ENCODE measurements at regions not wholly inside any gene's neighbourhood (a gene's known extent, or its start where the extent isn't known, plus 50 kb on each side); places are given as distances from the start of the nearest gene placed in this dataset.

DNA sequence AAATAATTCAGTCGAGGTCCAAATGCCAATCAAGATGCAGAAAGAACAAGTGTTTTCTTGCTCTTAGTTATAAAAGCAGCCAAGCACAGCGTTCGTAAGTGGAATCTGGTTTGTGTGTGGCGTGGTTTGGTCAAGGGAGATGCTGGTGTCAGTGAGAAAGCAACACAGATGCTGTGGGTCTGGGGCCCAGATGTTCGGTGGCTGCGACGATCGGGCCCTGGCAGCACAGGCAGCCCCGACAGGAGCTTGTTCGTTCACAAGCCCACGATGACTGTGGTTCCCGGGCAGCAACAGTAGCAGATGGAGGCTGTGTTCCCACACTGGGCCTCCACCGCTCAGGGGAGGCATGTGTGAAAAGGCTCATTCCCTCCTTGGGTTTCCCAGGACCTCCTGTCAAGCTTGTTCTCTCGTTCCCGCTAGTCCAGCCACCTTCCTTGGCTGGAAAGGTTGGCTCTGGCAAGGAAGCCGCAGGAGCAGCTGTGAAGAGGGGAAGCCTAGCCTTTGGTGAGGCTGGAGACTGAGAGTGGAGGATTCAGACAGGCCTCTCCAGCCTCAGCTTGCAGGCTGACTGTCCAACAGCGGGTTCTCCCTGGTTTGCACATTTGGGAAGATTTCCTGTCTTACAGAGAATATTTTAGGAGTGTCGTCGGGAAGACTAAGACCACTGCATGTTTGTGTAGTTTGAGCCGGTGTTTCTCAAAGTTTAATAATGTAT lies 304.7 kb downstream of the QKI start:
- H3K4me3 ChIP-seq (ENCODE audit: low read length), result no peak overlapping the region
- no peak for DNase-seq (ENCODE audit: low read depth, low spot score)

GRCh38 chr6:163718537-163718936 lies 304.0 kb downstream of the QKI start:
- no peak overlapping the region for H3K4me3 ChIP-seq (ENCODE audit: low read length)
- no peak for DNase-seq (ENCODE audit: low read depth, low spot score)

GRCh38 chr6:163717106-163717764 lies 302.7 kb downstream of the QKI start:
- DNase-seq (ENCODE audit: low read depth, low spot score), result no peak
- no peak overlapping the region for H3K4me3 ChIP-seq (ENCODE audit: low read length)

GRCh38 chr6:163716690-163717089 lies 302.2 kb downstream of the QKI start:
- no peak for DNase-seq (ENCODE audit: low read depth, low spot score)
- no peak overlapping the region for H3K4me3 ChIP-seq (ENCODE audit: low read length)

DNA sequence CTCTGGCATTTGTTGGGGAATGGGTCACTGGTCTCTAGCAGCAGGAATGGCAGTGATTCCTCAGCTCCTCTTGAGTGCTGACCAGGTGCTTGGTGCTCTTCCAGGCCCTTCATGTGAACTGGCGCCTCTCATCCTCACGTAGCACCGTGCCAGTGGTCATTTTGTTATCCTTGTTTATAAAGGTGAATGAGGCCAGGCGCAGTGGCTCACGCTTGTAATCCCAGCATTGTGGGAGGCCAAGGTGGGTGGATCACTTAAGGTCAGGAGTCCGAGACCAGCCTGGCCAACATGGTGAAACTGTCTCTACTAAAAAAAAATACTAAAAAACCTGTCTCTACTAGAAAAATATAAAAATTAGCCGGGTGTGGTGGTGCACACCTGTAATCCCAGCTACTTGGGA lies 301.3 kb downstream of the QKI start:
- DNase-seq (ENCODE audit: low read depth, low spot score), result no peak
- no peak overlapping the region for H3K4me3 ChIP-seq (ENCODE audit: low read length)

DNA sequence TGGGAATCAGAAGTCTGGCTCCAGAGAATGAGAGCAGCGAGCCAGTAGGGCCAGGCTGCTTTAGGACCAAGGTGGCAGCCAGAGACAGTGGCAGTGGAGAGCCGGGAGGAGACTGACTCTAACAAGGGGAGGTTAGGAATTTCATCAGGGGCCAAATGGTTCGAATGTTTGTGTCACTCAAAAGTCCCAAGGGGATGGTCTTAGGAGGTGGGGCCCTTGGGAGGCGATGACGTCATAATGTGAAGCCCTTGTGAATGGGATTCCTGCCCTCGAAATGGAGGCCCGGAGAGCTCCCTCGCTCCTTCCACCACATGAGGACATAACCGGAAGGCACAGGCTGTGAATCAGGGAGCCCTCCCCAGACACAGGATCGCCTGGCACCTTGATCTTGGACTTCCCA lies 299.7 kb downstream of the QKI start:
- no peak for DNase-seq (ENCODE audit: low read depth, low spot score)
- no peak overlapping the region for H3K4me3 ChIP-seq (ENCODE audit: low read length)

GRCh38 chr6:163712981-163713380 lies 298.5 kb downstream of the QKI start:
- H3K4me3 ChIP-seq (ENCODE audit: low read length), result no peak overlapping the region
- no peak for DNase-seq (ENCODE audit: low read depth, low spot score)

GRCh38 chr6:163712566-163712961 lies 298.0 kb downstream of the QKI start:
- no peak for DNase-seq (ENCODE audit: low read depth, low spot score)
- H3K4me3 ChIP-seq (ENCODE audit: low read length), result no peak overlapping the region

DNA sequence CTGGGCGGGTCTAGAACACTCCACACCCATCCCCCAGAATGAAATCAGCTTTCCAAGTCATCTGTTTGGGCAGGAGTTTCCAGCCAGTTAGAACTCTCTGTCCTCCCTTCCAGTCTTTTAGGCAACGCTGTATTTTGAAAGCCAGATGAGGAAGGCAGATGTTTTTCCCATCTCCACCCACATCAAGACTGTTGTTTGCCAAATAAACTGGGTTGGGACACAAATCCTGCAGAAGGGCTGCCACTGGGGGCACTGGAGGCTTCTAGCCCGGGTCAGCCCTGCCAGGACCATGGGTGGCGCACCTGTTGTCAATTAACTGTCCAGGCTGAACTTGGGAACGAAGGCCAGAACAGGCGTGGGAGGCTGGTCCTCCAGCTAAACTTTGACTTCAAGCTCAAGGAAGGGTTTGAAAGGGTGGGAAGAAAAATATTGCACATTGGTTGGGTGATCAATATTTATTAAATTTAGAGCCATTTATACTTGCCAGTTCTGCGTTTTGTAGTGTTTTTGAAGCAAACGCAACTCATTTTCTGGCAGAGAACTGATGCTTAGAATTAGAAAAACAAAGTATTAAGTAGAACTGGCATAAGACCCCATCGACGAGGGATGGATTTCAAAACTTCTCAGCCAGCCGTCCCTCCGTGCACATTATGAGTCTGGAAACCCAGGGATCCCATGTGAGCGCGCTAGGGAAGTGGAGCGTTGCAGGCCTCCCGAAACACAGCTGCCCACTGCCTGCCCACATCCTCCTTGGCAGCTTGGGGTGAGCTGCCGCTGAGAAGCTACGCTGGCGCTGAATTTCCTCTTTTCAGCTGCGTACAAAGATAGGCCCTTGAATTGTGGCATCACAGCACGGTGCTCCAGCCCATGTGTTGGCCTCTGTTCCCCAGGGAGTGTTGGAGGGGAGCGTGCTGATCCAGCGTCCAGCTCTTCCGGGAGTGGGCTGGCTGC lies 297.4 kb downstream of the QKI start:
- no peak for DNase-seq (ENCODE audit: low read depth, low spot score)
- no peak overlapping the region for H3K4me3 ChIP-seq (ENCODE audit: low read length)

DNA sequence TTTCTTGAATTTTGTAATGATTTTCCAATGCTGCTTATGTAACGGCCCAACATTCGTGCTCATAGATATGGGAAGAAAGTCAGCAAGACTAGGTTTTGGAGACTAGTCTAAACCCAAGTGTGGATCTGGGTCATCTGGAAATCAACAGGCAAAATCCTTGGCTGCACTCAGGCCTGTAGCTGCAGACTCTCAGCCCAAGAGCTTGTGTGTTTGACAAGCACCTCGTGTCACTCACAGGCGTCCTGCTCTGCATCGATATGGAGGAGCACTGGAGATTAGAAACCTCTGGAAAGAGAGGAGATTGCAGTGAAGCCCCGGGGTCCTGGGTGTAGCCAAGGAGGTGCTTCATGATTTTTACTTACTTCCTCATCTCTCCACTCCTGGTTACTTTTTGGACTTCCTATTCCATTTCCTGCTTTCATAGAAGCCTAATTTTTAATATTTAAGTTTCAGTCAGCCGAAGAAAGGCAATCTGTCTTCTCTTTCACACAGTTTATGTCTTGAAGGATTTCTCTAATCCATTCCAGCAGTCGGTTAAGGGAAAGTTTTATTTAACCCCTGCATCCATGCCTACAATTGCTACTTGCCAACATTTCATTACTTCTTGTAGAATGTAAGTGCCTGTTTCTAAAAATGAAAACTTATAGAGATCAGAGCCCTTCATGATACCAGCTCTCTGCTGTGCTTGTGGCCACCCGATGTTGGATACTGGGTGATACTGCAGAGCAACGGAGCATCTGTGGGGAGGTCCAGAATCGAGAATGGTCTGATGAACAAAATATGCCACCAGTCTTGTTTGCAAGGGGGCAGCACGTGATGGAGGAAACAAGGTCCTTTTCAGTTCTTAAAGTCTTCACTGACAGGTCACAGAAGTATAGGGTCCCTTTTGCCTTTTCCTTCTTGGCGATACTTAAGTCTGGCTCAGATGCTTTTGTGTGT lies 296.3 kb downstream of the QKI start:
- DNase-seq (ENCODE audit: low read depth, low spot score), result no peak
- no peak overlapping the region for H3K4me3 ChIP-seq (ENCODE audit: low read length)

DNA sequence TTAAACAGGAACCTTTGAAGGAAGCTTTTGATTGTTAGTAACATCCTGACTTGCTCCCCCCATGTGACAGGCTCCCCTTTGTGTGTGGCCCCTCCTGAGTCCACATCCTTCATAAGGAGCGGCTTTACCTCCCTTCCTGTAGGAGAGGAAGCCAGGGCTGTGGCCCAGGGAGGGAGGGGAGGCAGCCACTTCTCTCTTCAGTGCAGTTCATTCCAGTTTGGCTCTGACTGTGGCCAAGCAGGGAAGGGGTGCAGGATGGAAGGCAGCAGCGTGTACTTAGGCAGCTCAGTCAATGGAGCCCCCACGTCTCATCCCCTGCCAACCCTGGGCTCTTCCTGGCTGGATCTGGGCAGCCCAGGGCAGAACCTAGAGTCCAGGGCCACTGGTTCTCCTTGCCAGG lies 295.2 kb downstream of the QKI start:
- no peak overlapping the region for H3K4me3 ChIP-seq (ENCODE audit: low read length)
- no peak for DNase-seq (ENCODE audit: low read depth, low spot score)

- DNase-seq (ENCODE audit: low read depth, low spot score), result no peak
Measured at GRCh38 chr6:163709255-163709654, 294.7 kb downstream of the QKI start.

GRCh38 chr6:163708466-163708865 lies 293.9 kb downstream of the QKI start:
- no peak for DNase-seq (ENCODE audit: low read depth, low spot score)
- H3K4me3 ChIP-seq (ENCODE audit: low read length), result no peak overlapping the region

More at GRCh38 chr6:163709255-163709654, 294.7 kb downstream of the QKI start:
- no peak overlapping the region for H3K4me3 ChIP-seq (ENCODE audit: low read length)

GRCh38 chr6:163707387-163708355 lies 293.2 kb downstream of the QKI start:
- no peak for DNase-seq (ENCODE audit: low read depth, low spot score)
- H3K4me3 ChIP-seq (ENCODE audit: low read length), result no peak overlapping the region

DNA sequence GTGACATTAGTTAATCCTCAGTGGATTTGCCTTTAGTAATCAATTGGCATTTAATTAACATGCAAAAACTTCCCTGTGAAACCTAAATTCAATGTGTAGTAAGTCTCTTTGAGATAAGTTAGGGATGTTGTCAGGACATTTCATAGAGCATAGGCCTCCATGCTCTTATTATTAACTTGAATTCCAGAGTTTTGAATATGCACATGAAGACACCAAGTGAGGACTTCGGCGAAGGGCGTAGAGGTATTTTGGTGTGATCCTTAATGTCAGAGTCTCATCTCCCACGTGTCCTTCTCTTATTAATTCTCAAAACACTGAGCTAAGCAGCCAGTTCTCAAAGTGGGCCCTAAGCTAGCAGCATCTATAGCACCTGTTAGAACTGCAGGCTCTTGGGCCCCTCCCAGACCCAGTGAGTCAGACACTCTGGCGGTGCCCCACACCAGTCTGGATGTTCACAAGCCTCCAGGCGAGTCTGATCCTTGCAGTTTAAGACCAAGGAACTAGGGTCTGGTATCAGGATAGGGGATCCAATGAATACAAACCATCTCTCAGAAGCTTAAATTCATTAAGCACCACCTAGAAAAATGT lies 292.1 kb downstream of the QKI start:
- DNase-seq (ENCODE audit: low read depth, low spot score), result no peak
- no peak overlapping the region for H3K4me3 ChIP-seq (ENCODE audit: low read length)

- no peak for DNase-seq (ENCODE audit: low read depth, low spot score)
- H3K4me3 ChIP-seq (ENCODE audit: low read length), result no peak overlapping the region
Measured at GRCh38 chr6:163705923-163706322, 291.4 kb downstream of the QKI start.

GRCh38 chr6:163702736-163703135 lies 288.2 kb downstream of the QKI start:
- no peak for DNase-seq (ENCODE audit: low read depth, low spot score)
- no peak overlapping the region for H3K4me3 ChIP-seq (ENCODE audit: low read length)
